Ascending aorta (tissue), 2 donors: ENCODE measurements at regions not wholly inside any gene's neighbourhood (a gene's known extent, or its start where the extent isn't known, plus 50 kb on each side); places are given as distances from the start of the nearest gene placed in this dataset.

Experiments used
- DNase-seq, 2 donors: peaks; one replicate each; pipeline ENCODE4 v3.0.0-alpha.2; 2019; ENCODE audit warnings: low spot score in 2 of 2
- H3K27ac ChIP-seq, 2 donors: fragments of 200-600 bp; sonication (generic); one replicate each; pipeline ENCODE4 v1.5.1; 2016 to 2017; ENCODE audit warnings: mild to moderate bottlenecking in 1 of 2
- H3K27me3 ChIP-seq: fragments of 200-600 bp; sonication (generic); one replicate; pipeline ENCODE4 v1.5.1; 2017
- H3K36me3 ChIP-seq, 2 donors: fragments of 200-600 bp; sonication (generic); one replicate each; pipeline ENCODE4 v1.5.1; 2016
- H3K4me1 ChIP-seq, 2 donors: fragments of 200-600 bp; sonication (generic); one replicate each; pipeline ENCODE4 v1.5.1; 2016 to 2017; ENCODE audit warnings: mild to moderate bottlenecking in 1 of 2
- H3K4me3 ChIP-seq, 2 donors: fragments of 200-600 bp; sonication (generic); one replicate each; pipeline ENCODE4 v1.5.1; 2016 to 2017; ENCODE audit warnings: mild to moderate bottlenecking in 1 of 2
- H3K9me3 ChIP-seq, 2 donors: fragments of 200-600 bp; sonication (generic); one replicate each; pipeline ENCODE4 v1.5.1; 2016
- CTCF ChIP-seq, 3 experiments: fragments of 200-600 bp in 2 of 3; fragments of 450-650 bp in 1 of 3; sonication (generic) in 2 of 3; IDR thresholded peaks; one replicate each; pipeline ENCODE4 v1.5.1; 2016 to 2019; ENCODE audit warnings: antibody characterized with exemption in 3 of 3, mild to moderate bottlenecking in 1 of 3, moderate library complexity in 1 of 3
- intact Hi-C: fragments of 100-400 bp; cut with DNase I; formaldehyde crosslinking; loops from one replicate; pipeline ENCODE4 v1.15.1; 2023

GRCh38 chr18:77548790-77549420 lies 299.3 kb downstream of the GALR1 start:
- H3K4me1 ChIP-seq: no peaks in the 10 kb centered on the region
- H3K36me3 ChIP-seq: no peaks in the 10 kb centered on the region
- H3K27me3 ChIP-seq: no peaks in the 10 kb centered on the region
- no peaks in the 10 kb centered on the region for H3K9me3 ChIP-seq
- intact Hi-C loops: no loop called here
- H3K27ac ChIP-seq: no peak overlapping the region
- DNase-seq: no peak
- no peak for TF ChIP-seq CTCF (IDR thresholded peaks at IDR 0.05)
- no peak overlapping the region for H3K4me3 ChIP-seq

- Histone ChIP-seq H3K36me3 (no peaks in the 10 kb centered on the region), H3K4me1 (no peaks in the 10 kb centered on the region), H3K27me3 (no peaks in the 10 kb centered on the region), H3K9me3 (no peaks in the 10 kb centered on the region), H3K27ac (no peak overlapping the region), H3K4me3 (no peak overlapping the region)
- intact Hi-C loops: no loop called here
- DNase-seq: no peak
- TF ChIP-seq CTCF (IDR thresholded peaks at IDR 0.05): no peak
These were observed 301.0 kb downstream of the GALR1 start for GRCh38 chr18:77550625-77551024.

- intact Hi-C loops: no loop called here
- Histone ChIP-seq H3K4me1 (no peaks in the 10 kb centered on the region), H3K27me3 (no peaks in the 10 kb centered on the region)
These were observed 301.4 kb downstream of the GALR1 start for GRCh38 chr18:77551055-77551454.

GRCh38 chr18:77552945-77553344 lies 303.3 kb downstream of the GALR1 start:
- Histone ChIP-seq H3K27ac (no peak overlapping the region), H3K4me1 (no peaks in the 10 kb centered on the region), H3K9me3 (no peaks in the 10 kb centered on the region), H3K36me3 (no peaks in the 10 kb centered on the region), H3K4me3 (no peak overlapping the region), H3K27me3 (no peaks in the 10 kb centered on the region)
- no peak for TF ChIP-seq CTCF (IDR thresholded peaks at IDR 0.05)
- intact Hi-C loops: no loop called here
- DNase-seq: no peak

More at GRCh38 chr18:77551055-77551454, 301.4 kb downstream of the GALR1 start:
- no peak overlapping the region for H3K27ac ChIP-seq
- no peaks in the 10 kb centered on the region for H3K36me3 ChIP-seq
- no peaks in the 10 kb centered on the region for H3K9me3 ChIP-seq
- TF ChIP-seq CTCF (IDR thresholded peaks at IDR 0.05): no peak
- DNase-seq: no peak
- no peak overlapping the region for H3K4me3 ChIP-seq

- TF ChIP-seq CTCF (IDR thresholded peaks at IDR 0.05): no peak
- intact Hi-C loops: no loop called here
- Histone ChIP-seq H3K9me3 (no peaks in the 10 kb centered on the region), H3K4me1 (no peaks in the 10 kb centered on the region), H3K36me3 (no peaks in the 10 kb centered on the region), H3K27me3 (no peaks in the 10 kb centered on the region), H3K27ac (no peak overlapping the region), H3K4me3 (no peak overlapping the region)
- no peak for DNase-seq
These were observed 304.4 kb downstream of the GALR1 start for GRCh38 chr18:77554061-77554460.
